ENCODE measurements at regions not wholly inside any gene's neighbourhood (a gene's known extent, or its start where the extent isn't known, plus 50 kb on each side); places are given as distances from the start of the nearest gene placed in this dataset.

DNA sequence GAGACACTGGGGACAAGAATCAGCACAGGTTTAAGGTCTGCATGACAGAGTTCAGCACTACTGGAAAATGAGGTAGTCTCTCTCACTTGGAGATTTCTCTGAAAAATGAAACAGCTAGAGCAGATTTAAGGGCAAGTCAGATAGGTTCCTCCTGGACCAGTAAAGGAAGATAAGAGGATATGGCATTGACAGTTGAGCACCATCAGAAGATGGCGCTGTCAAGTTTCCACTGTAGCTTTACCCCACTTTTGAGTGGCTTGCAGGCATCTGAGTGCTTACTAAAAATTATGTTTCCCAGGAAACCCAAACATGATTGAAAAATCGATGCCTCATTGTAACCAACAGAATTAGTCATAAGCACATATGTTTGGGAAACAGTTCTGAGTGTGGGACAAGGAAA is 407.2 kb upstream of the UBE2E2 start:
- H3T11ph ChIP-seq (ENCODE audit: low read length) = no peak overlapping the region
- H2BK120ac ChIP-seq (ENCODE audit: low read depth, low read length, poor library complexity, severe bottlenecking) = no peak overlapping the region
- Mint-ChIP-seq H3K4me3 (no peak overlapping the region), H3K27ac (no peak overlapping the region), H3K4me1 (peaks cover 12 to 17% of the 10 kb centered on the region in 2 experiments), H3K27me3 (ENCODE audit: low read depth) (no peaks in the 10 kb centered on the region), H3K36me3 (ENCODE audit: insufficient read depth in 1 of 3, low read depth in 3 of 3) (peaks cover 0 to 3% (median 0%) of the 10 kb centered on the region in 3 experiments; a peak in 1 of 7 replicates), H3K9me3 (no peaks in the 10 kb centered on the region)
- no peaks in the 10 kb centered on the region; the same call in 1 of the 2 replicates for H3K4me1 ChIP-seq (ENCODE audit: insufficient read depth, low read length)
- no peak overlapping the region for H3K4ac ChIP-seq (ENCODE audit: low read depth, low read length)
- no peak overlapping the region for H3K56ac ChIP-seq (ENCODE audit: insufficient read length, low read depth, low read length)
- no peak for DNase-seq
- no peak overlapping the region for H2BK5ac ChIP-seq (ENCODE audit: insufficient read length, low read length)
- no peak overlapping the region for H2AK5ac ChIP-seq (ENCODE audit: insufficient read length, low read length)
- WGBS (ENCODE audit: extremely low coverage, insufficient read length, low lambda C conversion rate) = no CpG with 5 or more reads among the region's 2 CpGs
- H3K27me3 ChIP-seq (ENCODE audit: insufficient read depth, low read length) = no peaks in the 10 kb centered on the region
- H4K5ac ChIP-seq (ENCODE audit: insufficient read length, low read depth, low read length) = no peak overlapping the region
- H3K9ac ChIP-seq (ENCODE audit: extremely low read depth, insufficient read length, low read length) = no peak overlapping the region
- no peaks in the 10 kb centered on the region for H3K23me2 ChIP-seq (ENCODE audit: insufficient read length, low read depth, low read length, poor library complexity, severe bottlenecking)
- H3K23ac ChIP-seq (ENCODE audit: insufficient read length, low read depth, low read length) = no peak overlapping the region
- no peak overlapping the region for H2BK20ac ChIP-seq (ENCODE audit: low read depth, low read length, poor library complexity, severe bottlenecking)
- H4K8ac ChIP-seq (replicated peaks; ENCODE audit: insufficient read length, low read depth, low read length) = no peak overlapping the region
- no peak overlapping the region for H3K18ac ChIP-seq (ENCODE audit: insufficient read length, low read depth, low read length)
- H3K79me2 ChIP-seq (ENCODE audit: insufficient read depth, low read length) = no peaks in the 10 kb centered on the region
- TF ChIP-seq, protein P1, sequence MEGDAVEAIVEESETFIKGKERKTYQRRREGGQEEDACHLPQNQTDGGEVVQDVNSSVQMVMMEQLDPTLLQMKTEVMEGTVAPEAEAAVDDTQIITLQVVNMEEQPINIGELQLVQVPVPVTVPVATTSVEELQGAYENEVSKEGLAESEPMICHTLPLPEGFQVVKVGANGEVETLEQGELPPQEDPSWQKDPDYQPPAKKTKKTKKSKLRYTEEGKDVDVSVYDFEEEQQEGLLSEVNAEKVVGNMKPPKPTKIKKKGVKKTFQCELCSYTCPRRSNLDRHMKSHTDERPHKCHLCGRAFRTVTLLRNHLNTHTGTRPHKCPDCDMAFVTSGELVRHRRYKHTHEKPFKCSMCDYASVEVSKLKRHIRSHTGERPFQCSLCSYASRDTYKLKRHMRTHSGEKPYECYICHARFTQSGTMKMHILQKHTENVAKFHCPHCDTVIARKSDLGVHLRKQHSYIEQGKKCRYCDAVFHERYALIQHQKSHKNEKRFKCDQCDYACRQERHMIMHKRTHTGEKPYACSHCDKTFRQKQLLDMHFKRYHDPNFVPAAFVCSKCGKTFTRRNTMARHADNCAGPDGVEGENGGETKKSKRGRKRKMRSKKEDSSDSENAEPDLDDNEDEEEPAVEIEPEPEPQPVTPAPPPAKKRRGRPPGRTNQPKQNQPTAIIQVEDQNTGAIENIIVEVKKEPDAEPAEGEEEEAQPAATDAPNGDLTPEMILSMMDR (conservative IDR thresholded peaks at IDR 0.05) = peak; percentile 36; the same call in 1 of the 3 replicates
- no peak overlapping the region for H4K91ac ChIP-seq (ENCODE audit: insufficient read length, low read depth, low read length)
- H3K4me2 ChIP-seq (ENCODE audit: insufficient read depth, insufficient read length, low read length) = no peak overlapping the region
- H4K20me1 ChIP-seq (ENCODE audit: control insufficient read depth, insufficient read depth, insufficient read length) = no peaks in the 10 kb centered on the region
- no peaks in the 10 kb centered on the region for H3K79me1 ChIP-seq (ENCODE audit: insufficient read depth, low read depth, low read length, poor library complexity, severe bottlenecking)
- H3K27ac ChIP-seq (ENCODE audit: insufficient read length, low read depth, low read length) = no peak overlapping the region
- no peak overlapping the region for H2AFZ ChIP-seq (ENCODE audit: low read length)
- no peaks in the 10 kb centered on the region for H3K9me3 ChIP-seq (ENCODE audit: control insufficient read depth, low read depth, low read length)
- no peak overlapping the region for H2BK12ac ChIP-seq (ENCODE audit: insufficient read length, low read depth, low read length)
- H3K14ac ChIP-seq (ENCODE audit: insufficient read depth, low read length) = no peak overlapping the region
- H2BK15ac ChIP-seq (ENCODE audit: low read depth, low read length) = no peak overlapping the region
